GM18502 (cell line): ENCODE measurements at regions not wholly inside any gene's neighbourhood (a gene's known extent, or its start where the extent isn't known, plus 50 kb on each side); places are given as distances from the start of the nearest gene placed in this dataset.

Experiments
- ATAC-seq: cut with Tn5 transposase; IDR thresholded peaks from one replicate; pipeline ENCODE4 v1.9.1; 2021; ENCODE audit warnings: mild to moderate bottlenecking; ENCODE audit not compliant: unreplicated experiment, poor library complexity

GRCh38 chr1:221632072-221632471 lies 109.8 kb downstream of the DUSP10 start:
- no peak for ATAC-seq

- no peak for ATAC-seq
These were observed 108.0 kb downstream of the DUSP10 start for GRCh38 chr1:221633841-221634409.

GRCh38 chr1:221634606-221635005 lies 107.3 kb downstream of the DUSP10 start:
- ATAC-seq = no peak

GRCh38 chr1:221635305-221635704 lies 106.6 kb downstream of the DUSP10 start:
- no peak for ATAC-seq

GRCh38 chr1:221636096-221636495 lies 105.8 kb downstream of the DUSP10 start:
- no peak for ATAC-seq

- no peak for ATAC-seq
These were observed 104.9 kb downstream of the DUSP10 start for GRCh38 chr1:221636967-221637366.

GRCh38 chr1:221637641-221638041 lies 104.2 kb downstream of the DUSP10 start:
- ATAC-seq = no peak

- ATAC-seq = no peak
These were observed 103.3 kb downstream of the DUSP10 start for GRCh38 chr1:221638595-221638994.

GRCh38 chr1:221641811-221642210 lies 100.1 kb downstream of the DUSP10 start:
- no peak for ATAC-seq

GRCh38 chr1:221643404-221644144 lies 98.3 kb downstream of the DUSP10 start:
- ATAC-seq = peak; percentile 82

GRCh38 chr1:221644145-221644448 lies 97.8 kb downstream of the DUSP10 start:
- peak; percentile 14 for ATAC-seq

- no peak for ATAC-seq
These were observed 97.1 kb downstream of the DUSP10 start for GRCh38 chr1:221644663-221645258.

- no peak for ATAC-seq
These were observed 93.7 kb downstream of the DUSP10 start for GRCh38 chr1:221648201-221648600.
